ENCODE measurements at regions not wholly inside any gene's neighbourhood (a gene's known extent, or its start where the extent isn't known, plus 50 kb on each side); places are given as distances from the start of the nearest gene placed in this dataset.

DNA sequence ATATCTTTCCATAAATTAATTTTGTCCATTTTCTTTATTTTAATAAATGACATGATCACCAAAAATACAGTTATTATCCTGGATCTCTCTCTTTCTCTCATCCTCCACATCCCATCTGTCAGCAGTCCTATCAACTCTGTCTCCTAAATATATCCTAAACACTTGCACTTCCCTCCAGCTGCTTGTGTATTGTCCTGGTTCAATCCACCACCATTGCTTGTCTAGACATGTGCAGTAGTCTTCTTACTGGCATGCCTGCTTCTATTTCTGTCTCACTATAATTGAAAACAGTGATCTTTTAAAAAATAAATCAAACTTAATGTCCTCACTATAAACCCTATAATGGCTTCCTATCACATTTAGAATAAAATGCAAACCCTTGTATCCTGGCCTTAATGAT is 2168.6 kb upstream of the PIK3C3 start:
- no peaks in the 10 kb centered on the region for H3K36me3 Mint-ChIP-seq
- no peak overlapping the region for H3K4me3 ChIP-seq (ENCODE audit: control insufficient read depth in 1 of 2, extremely low read depth in 1 of 2, low read length in 1 of 2)
- H3K27me3 ChIP-seq (replicated peaks in 1 of 2; ENCODE audit: control insufficient read depth in 2 of 2, extremely low read depth in 1 of 2, insufficient read depth in 2 of 2, low read length in 1 of 2) = no peaks in the 10 kb centered on the region
- CTCF ChIA-PET = no interaction called here
- H3K27me3 Mint-ChIP-seq = no peaks in the 10 kb centered on the region
- H3K4me1 ChIP-seq (ENCODE audit: control insufficient read depth in 1 of 2, extremely low read depth in 1 of 2, insufficient read depth in 2 of 2, low read length in 2 of 2) = no peaks in the 10 kb centered on the region
- no peaks in the 10 kb centered on the region for H3K4me1 Mint-ChIP-seq
- peaks cover 0 to 6% (median 0%) of the 10 kb centered on the region in 3 donors for H3K9me3 Mint-ChIP-seq
- ATAC-seq (replicated peaks in 1 of 4) (no peak), DNase-seq (no peak)
- no peaks in the 10 kb centered on the region for H3K36me3 ChIP-seq (ENCODE audit: control insufficient read depth in 2 of 2, extremely low read depth in 1 of 2, insufficient read depth in 1 of 2, low read length in 1 of 2)
- H3K9me3 ChIP-seq = no peaks in the 10 kb centered on the region
- H3K27ac ChIP-seq (ENCODE audit: low read length) = no peak overlapping the region
- no peak overlapping the region for H3K27ac Mint-ChIP-seq
- POLR2A ChIA-PET = no interaction called here
- H3K4me3 Mint-ChIP-seq = no peak overlapping the region

DNA sequence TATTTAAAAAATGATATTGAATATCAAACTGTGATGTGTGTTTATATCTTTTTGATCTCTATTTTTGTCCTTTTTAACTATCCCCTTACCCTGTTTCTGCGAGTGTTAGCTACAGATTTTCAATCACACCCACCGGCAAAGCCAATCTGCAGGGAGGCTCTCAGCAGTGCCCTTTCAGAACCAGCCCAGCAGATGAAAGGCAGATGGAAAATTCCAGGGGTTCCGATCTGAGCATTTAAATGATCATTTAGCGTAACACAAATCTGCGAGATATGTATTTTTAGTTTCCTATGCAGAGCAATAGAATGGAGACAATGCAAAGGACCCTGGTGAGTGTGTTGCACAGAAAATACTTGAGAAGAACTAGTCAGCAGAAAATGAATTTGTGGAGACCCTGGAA is 2170.5 kb upstream of the PIK3C3 start:
- H3K4me1 Mint-ChIP-seq = no peaks in the 10 kb centered on the region
- WGBS (ENCODE audit: insufficient coverage) = 94% methylated on average over 4 of the region's 5 CpGs
- ATAC-seq (replicated peaks in 1 of 4) = no peak
- peaks cover 0 to 9% (median 4%) of the 10 kb centered on the region in 3 donors for H3K9me3 Mint-ChIP-seq
- H3K36me3 ChIP-seq (ENCODE audit: control insufficient read depth in 2 of 2, extremely low read depth in 1 of 2, insufficient read depth in 1 of 2, low read length in 1 of 2) = no peaks in the 10 kb centered on the region
- ChIA-PET POLR2A (no interaction called here), CTCF (no interaction called here)
- no peak for DNase-seq
- H3K9me3 ChIP-seq = no peaks in the 10 kb centered on the region
- no peak overlapping the region for H3K27ac Mint-ChIP-seq
- H3K4me3 Mint-ChIP-seq = no peak overlapping the region
- no peaks in the 10 kb centered on the region for H3K36me3 Mint-ChIP-seq
- H3K4me3 ChIP-seq (ENCODE audit: control insufficient read depth in 1 of 2, extremely low read depth in 1 of 2, low read length in 1 of 2) = no peak overlapping the region
- H3K27ac ChIP-seq (ENCODE audit: low read length) = no peak overlapping the region
- H3K27me3 Mint-ChIP-seq = no peaks in the 10 kb centered on the region
- H3K27me3 ChIP-seq (replicated peaks in 1 of 2; ENCODE audit: control insufficient read depth in 2 of 2, extremely low read depth in 1 of 2, insufficient read depth in 2 of 2, low read length in 1 of 2) = no peaks in the 10 kb centered on the region
- no peaks in the 10 kb centered on the region for H3K4me1 ChIP-seq (ENCODE audit: control insufficient read depth in 1 of 2, extremely low read depth in 1 of 2, insufficient read depth in 2 of 2, low read length in 2 of 2)

DNA sequence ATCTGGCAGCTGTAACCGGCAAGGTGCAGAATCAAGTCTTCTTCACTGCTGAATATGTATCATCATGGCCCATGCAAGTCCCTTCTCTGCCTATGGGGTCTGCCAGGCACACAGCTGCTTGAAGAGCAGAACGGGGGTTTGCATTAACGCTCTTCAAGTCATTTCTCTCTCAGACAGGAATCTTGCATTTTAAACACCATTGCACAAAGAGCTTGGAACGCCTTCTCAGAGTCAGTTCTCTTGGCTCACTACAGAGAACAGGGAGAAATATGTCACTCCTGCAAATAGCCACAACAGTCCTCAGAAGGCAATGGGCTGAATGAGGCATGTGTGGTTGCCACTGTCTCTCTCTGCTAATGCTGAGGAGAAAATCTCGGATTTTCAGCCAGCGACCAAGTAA is 2173.5 kb upstream of the PIK3C3 start:
- ChIA-PET CTCF (no interaction called here), POLR2A (no interaction called here)
- Mint-ChIP-seq H3K36me3 (no peaks in the 10 kb centered on the region), H3K27me3 (no peaks in the 10 kb centered on the region), H3K4me1 (no peaks in the 10 kb centered on the region), H3K9me3 (peaks cover 0 to 10% (median 4%) of the 10 kb centered on the region in 3 donors), H3K4me3 (no peak overlapping the region), H3K27ac (no peak overlapping the region)
- H3K4me1 ChIP-seq (ENCODE audit: control insufficient read depth in 1 of 2, extremely low read depth in 1 of 2, insufficient read depth in 2 of 2, low read length in 2 of 2) = no peaks in the 10 kb centered on the region
- no peak overlapping the region for H3K4me3 ChIP-seq (ENCODE audit: control insufficient read depth in 1 of 2, extremely low read depth in 1 of 2, low read length in 1 of 2)
- no peaks in the 10 kb centered on the region for H3K27me3 ChIP-seq (replicated peaks in 1 of 2; ENCODE audit: control insufficient read depth in 2 of 2, extremely low read depth in 1 of 2, insufficient read depth in 2 of 2, low read length in 1 of 2)
- ATAC-seq (replicated peaks in 1 of 4) = no peak
- no peaks in the 10 kb centered on the region for H3K9me3 ChIP-seq
- H3K36me3 ChIP-seq (ENCODE audit: control insufficient read depth in 2 of 2, extremely low read depth in 1 of 2, insufficient read depth in 1 of 2, low read length in 1 of 2) = no peaks in the 10 kb centered on the region
- no peak for DNase-seq
- WGBS (ENCODE audit: insufficient coverage) = 71% methylated on average over 4 of the region's 6 CpGs
- H3K27ac ChIP-seq (ENCODE audit: low read length) = no peak overlapping the region

DNA sequence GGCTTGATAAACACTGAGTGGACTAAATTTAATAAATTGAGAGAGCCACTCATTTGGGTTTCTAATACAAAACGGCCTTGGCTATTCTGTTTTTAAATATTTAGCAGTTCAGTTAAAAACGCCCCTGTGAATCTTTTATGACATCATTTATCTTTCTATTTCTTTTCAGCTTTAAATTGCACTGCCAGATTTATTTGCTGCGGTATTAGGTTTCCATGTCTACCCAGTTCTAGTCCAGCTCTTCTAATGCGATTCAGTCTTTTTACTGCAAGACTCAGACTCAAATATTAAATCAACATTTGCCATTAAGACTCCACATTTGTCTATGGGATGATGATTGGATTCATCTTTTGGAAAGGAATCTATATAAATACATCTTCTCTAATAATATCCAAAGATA is 2174.3 kb upstream of the PIK3C3 start:
- peaks cover 0 to 10% (median 4%) of the 10 kb centered on the region in 3 donors for H3K9me3 Mint-ChIP-seq
- H3K9me3 ChIP-seq = no peaks in the 10 kb centered on the region
- CTCF ChIA-PET = interaction anchor here in 1 of 2 donors (0.7 kb wide), 1 partner anchor 1819 kb away, joined by 3 read pairs; no protein-coding TSS in a partner anchor
- no peaks in the 10 kb centered on the region for H3K36me3 ChIP-seq (ENCODE audit: control insufficient read depth in 2 of 2, extremely low read depth in 1 of 2, insufficient read depth in 1 of 2, low read length in 1 of 2)
- ATAC-seq (replicated peaks in 1 of 4) = no peak
- no peak overlapping the region for H3K27ac Mint-ChIP-seq
- 65% methylated on average over 2 of the region's 4 CpGs for WGBS (ENCODE audit: insufficient coverage)
- H3K27me3 Mint-ChIP-seq = no peaks in the 10 kb centered on the region
- no peaks in the 10 kb centered on the region for H3K27me3 ChIP-seq (replicated peaks in 1 of 2; ENCODE audit: control insufficient read depth in 2 of 2, extremely low read depth in 1 of 2, insufficient read depth in 2 of 2, low read length in 1 of 2)
- no peak overlapping the region for H3K27ac ChIP-seq (ENCODE audit: low read length)
- H3K36me3 Mint-ChIP-seq = no peaks in the 10 kb centered on the region
- no peaks in the 10 kb centered on the region for H3K4me1 Mint-ChIP-seq
- H3K4me3 ChIP-seq (ENCODE audit: control insufficient read depth in 1 of 2, extremely low read depth in 1 of 2, low read length in 1 of 2) = no peak overlapping the region
- H3K4me3 Mint-ChIP-seq = no peak overlapping the region
- no peak for DNase-seq
- POLR2A ChIA-PET = no interaction called here
- H3K4me1 ChIP-seq (ENCODE audit: control insufficient read depth in 1 of 2, extremely low read depth in 1 of 2, insufficient read depth in 2 of 2, low read length in 2 of 2) = no peaks in the 10 kb centered on the region

DNA sequence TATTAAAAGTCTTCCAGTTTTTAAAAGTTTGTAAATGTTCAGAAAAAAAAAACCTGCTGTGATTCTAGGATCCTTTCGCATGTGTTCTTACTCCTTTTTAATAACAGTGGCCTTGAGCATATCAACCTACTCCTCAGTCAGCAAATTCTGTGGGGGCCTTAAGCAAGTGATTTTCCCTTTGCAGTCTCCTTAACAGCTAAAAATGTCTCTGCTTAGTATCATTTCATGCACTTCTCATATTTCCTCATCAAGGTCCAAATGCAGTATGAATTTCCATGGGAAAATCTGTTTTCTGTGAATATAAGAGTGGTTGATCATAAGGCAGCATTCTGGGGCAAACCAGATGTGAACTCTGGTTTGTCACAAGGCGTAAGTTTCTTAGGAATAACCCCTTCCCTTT is 2175.1 kb upstream of the PIK3C3 start:
- H3K4me1 Mint-ChIP-seq = no peaks in the 10 kb centered on the region
- H3K4me1 ChIP-seq (ENCODE audit: control insufficient read depth in 1 of 2, extremely low read depth in 1 of 2, insufficient read depth in 2 of 2, low read length in 2 of 2) = no peaks in the 10 kb centered on the region
- WGBS (ENCODE audit: insufficient coverage) = 100% methylated on average over 1 of the region's 2 CpGs

DNA sequence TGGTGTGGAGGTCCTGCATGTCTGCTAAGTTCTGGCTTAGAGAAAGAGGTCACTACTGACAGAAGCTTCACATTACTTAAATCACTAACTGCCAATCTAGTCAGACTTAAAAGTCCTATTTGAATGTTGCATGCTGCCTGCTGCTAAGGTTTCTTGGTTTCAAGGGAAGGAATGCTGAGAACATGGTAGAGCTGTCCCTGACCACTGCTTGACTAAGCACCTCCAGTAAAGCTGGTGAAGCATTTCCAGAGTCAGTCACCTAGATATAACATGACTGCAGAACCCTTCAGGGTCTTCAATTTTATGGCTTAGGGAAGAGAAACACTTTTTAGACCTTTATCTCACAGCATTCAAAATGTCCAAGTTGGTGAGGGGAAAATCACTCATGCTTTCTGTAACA is 2178.3 kb upstream of the PIK3C3 start:
- H3K36me3 Mint-ChIP-seq = no peaks in the 10 kb centered on the region
- H3K36me3 ChIP-seq (ENCODE audit: control insufficient read depth in 2 of 2, extremely low read depth in 1 of 2, insufficient read depth in 1 of 2, low read length in 1 of 2) = no peaks in the 10 kb centered on the region
- H3K4me1 Mint-ChIP-seq = no peaks in the 10 kb centered on the region
- H3K27me3 ChIP-seq (replicated peaks in 1 of 2; ENCODE audit: control insufficient read depth in 2 of 2, extremely low read depth in 1 of 2, insufficient read depth in 2 of 2, low read length in 1 of 2) = no peaks in the 10 kb centered on the region
- H3K4me3 Mint-ChIP-seq = no peak overlapping the region
- no peaks in the 10 kb centered on the region for H3K4me1 ChIP-seq (ENCODE audit: control insufficient read depth in 1 of 2, extremely low read depth in 1 of 2, insufficient read depth in 2 of 2, low read length in 2 of 2)
- POLR2A ChIA-PET = no interaction called here
- DNase-seq = no peak
- no peak for ATAC-seq (replicated peaks in 1 of 4)
- no peak overlapping the region for H3K4me3 ChIP-seq (ENCODE audit: control insufficient read depth in 1 of 2, extremely low read depth in 1 of 2, low read length in 1 of 2)
- no peak overlapping the region for H3K27ac Mint-ChIP-seq
- H3K27ac ChIP-seq (ENCODE audit: low read length) = no peak overlapping the region
- no peaks in the 10 kb centered on the region for H3K9me3 ChIP-seq
- no peaks in the 10 kb centered on the region for H3K27me3 Mint-ChIP-seq
- peaks cover 3 to 6% (median 4%) of the 10 kb centered on the region in 3 donors for H3K9me3 Mint-ChIP-seq
- CTCF ChIA-PET = no interaction called here

More for the DNA sequence above, 2175.1 kb upstream of the PIK3C3 start:
- no peak overlapping the region for H3K4me3 Mint-ChIP-seq
- DNase-seq = no peak
- Histone ChIP-seq H3K27me3 (replicated peaks in 1 of 2; ENCODE audit: control insufficient read depth in 2 of 2, extremely low read depth in 1 of 2, insufficient read depth in 2 of 2, low read length in 1 of 2) (no peaks in the 10 kb centered on the region), H3K4me3 (ENCODE audit: control insufficient read depth in 1 of 2, extremely low read depth in 1 of 2, low read length in 1 of 2) (no peak overlapping the region), H3K36me3 (ENCODE audit: control insufficient read depth in 2 of 2, extremely low read depth in 1 of 2, insufficient read depth in 1 of 2, low read length in 1 of 2) (no peaks in the 10 kb centered on the region), H3K9me3 (no peaks in the 10 kb centered on the region), H3K27ac (ENCODE audit: low read length) (no peak overlapping the region)
- peaks cover 0 to 10% (median 4%) of the 10 kb centered on the region in 3 donors for H3K9me3 Mint-ChIP-seq
- ChIA-PET CTCF (no interaction called here), POLR2A (no interaction called here)
- no peaks in the 10 kb centered on the region for H3K36me3 Mint-ChIP-seq
- no peak overlapping the region for H3K27ac Mint-ChIP-seq
- no peak for ATAC-seq (replicated peaks in 1 of 4)
- H3K27me3 Mint-ChIP-seq = no peaks in the 10 kb centered on the region

DNA sequence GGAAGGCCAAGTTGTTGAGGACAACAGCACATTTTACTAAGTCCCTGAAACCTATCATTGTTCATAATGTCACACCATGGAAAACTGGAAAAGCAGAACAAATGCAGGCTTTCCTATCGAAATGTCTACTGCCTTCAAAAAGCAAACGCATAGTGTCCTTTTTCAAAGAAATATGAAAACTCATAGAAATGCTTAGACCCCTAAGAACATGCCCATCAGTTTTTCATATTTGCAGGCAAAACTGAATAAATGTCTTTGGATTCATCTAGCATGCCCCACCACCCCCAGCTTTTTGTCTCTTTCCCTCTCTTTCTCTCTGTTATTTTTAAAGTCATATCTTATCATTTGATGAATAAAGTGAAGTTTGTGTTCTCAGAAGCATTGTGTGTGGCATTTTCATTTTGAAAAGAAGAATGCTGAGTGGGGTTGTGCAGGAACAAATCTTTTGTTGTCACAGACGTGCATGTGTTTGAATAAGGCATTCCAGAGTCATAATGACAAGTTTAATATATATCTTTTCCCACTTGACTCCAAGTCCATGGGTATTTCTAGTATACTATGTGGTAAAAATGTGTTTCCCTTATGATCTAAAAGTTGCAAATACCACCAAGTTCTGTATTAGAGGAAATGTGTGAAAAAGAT is 2180.0 kb upstream of the PIK3C3 start:
- Mint-ChIP-seq H3K4me3 (no peak overlapping the region), H3K27me3 (no peaks in the 10 kb centered on the region), H3K27ac (no peak overlapping the region), H3K9me3 (peaks cover 3 to 9% (median 6%) of the 10 kb centered on the region in 3 donors), H3K36me3 (no peaks in the 10 kb centered on the region), H3K4me1 (no peaks in the 10 kb centered on the region)
- ChIA-PET CTCF (no interaction called here), POLR2A (no interaction called here)
- no peak for DNase-seq
- H3K27ac ChIP-seq (ENCODE audit: low read length) = no peak overlapping the region
- WGBS (ENCODE audit: insufficient coverage) = 86% methylated on average over 2 of the region's 3 CpGs
- H3K9me3 ChIP-seq = no peaks in the 10 kb centered on the region
- no peaks in the 10 kb centered on the region for H3K4me1 ChIP-seq (ENCODE audit: control insufficient read depth in 1 of 2, extremely low read depth in 1 of 2, insufficient read depth in 2 of 2, low read length in 2 of 2)
- no peaks in the 10 kb centered on the region for H3K36me3 ChIP-seq (ENCODE audit: control insufficient read depth in 2 of 2, extremely low read depth in 1 of 2, insufficient read depth in 1 of 2, low read length in 1 of 2)
- no peaks in the 10 kb centered on the region for H3K27me3 ChIP-seq (replicated peaks in 1 of 2; ENCODE audit: control insufficient read depth in 2 of 2, extremely low read depth in 1 of 2, insufficient read depth in 2 of 2, low read length in 1 of 2)
- no peak for ATAC-seq (replicated peaks in 1 of 4)
- no peak overlapping the region for H3K4me3 ChIP-seq (ENCODE audit: control insufficient read depth in 1 of 2, extremely low read depth in 1 of 2, low read length in 1 of 2)

Measured in T-cell (primary cell).